Right renal pelvis (tissue), 4 donors: ENCODE measurements at regions not wholly inside any gene's neighbourhood (a gene's known extent, or its start where the extent isn't known, plus 50 kb on each side); places are given as distances from the start of the nearest gene placed in this dataset.

Experiments
- DNase-seq, 4 donors: peaks; one replicate each; pipeline ENCODE4 v3.0.0-alpha.2; 2013; ENCODE audit warnings: low read depth in 4 of 4, low spot score in 3 of 4, missing footprints in 1 of 4

DNA sequence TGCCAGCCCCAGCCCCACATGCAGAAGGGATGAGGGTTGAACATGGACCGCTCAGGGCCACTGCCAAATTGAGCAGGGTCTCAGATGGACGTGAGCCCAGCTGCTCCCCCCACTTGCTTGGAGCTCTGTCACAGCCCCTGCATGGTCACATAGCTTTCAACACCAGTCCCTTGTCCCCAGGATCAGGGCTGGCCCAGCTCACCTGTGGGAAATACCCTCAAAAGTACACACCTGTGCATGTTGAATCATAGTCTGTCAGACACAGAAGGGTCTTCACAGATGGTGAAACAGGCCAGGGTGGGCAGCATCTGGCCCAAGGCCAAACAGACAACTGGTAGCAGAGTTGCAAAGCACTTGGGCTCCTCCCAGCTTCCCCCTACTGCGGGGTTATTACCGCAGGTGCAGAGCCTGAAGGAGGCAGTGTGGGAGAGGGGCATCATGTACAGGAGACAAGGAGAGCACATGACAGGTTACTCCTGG lies 77.6 kb upstream of the UNC5B start:
- DNase-seq, result no peak

DNA sequence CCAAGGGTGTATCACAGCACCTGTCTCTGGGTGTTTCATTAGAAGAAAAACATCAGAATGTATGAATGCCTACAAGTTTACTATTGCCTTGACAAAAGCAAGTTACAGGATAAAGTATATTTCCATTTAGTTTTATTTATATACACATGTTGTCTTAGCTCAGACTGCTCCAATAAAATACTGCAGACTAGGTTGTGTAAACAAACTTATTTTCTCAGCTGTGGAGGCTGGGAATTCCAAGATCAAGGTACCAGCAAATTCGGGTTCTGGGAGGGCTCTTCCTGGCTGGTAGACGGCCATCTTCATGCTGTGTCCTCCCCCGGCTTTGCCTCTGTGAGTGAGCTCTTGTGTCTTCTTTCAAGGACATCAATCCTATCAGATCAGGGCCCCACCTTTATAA lies 77.1 kb upstream of the UNC5B start:
- no peak for DNase-seq

DNA sequence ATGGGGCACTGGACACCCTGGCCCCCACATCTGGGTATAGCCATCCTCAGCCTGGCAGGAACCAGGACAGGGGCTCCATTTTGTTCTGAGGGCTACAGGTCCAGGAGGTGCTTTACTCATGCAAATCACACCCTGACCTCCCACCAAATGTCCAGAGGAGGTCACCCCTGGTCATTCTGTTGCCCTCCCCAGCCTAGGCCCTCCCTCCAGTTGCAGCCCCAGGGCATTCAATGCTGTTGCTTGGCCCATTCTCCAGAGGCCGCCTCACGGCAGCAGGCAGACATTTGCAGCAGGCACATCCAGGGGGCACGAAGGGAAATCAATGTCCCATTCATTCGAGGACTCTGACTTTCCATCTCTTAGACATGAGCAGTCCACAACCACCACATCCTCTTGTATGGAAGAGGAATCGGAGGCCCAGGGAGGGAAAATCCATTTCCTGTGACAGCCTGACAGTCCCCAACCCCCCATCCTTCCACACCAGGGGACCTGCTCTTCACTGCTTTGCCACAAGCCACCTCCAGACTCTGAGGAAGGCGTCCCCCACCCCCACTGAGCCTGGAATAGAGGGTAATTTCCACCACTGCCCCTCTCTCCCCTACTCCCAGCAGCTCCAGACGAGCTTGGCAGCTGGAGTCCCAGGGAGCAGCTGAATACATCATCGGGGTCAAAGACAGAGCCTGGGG lies 76.2 kb upstream of the UNC5B start:
- DNase-seq, result no peak

DNA sequence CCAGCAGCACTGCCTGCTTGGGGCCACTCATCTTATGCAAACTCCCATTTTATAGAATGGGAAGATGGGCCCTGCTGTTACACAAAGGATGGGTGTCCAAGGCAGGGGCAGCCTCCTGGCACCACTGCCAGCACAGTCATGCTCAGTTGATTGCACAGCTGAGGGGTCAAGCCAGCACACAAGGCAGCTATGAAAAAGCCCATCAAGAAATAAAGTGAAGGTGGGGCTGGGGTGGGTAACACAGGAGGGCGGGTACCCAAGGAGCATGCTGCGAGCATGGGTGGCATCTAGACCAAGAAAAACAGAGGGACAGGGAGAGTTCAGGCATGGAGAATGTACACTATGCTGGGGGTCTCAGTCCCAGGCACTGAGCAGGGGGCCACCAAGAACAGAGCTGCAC lies 74.7 kb upstream of the UNC5B start:
- no peak for DNase-seq

DNA sequence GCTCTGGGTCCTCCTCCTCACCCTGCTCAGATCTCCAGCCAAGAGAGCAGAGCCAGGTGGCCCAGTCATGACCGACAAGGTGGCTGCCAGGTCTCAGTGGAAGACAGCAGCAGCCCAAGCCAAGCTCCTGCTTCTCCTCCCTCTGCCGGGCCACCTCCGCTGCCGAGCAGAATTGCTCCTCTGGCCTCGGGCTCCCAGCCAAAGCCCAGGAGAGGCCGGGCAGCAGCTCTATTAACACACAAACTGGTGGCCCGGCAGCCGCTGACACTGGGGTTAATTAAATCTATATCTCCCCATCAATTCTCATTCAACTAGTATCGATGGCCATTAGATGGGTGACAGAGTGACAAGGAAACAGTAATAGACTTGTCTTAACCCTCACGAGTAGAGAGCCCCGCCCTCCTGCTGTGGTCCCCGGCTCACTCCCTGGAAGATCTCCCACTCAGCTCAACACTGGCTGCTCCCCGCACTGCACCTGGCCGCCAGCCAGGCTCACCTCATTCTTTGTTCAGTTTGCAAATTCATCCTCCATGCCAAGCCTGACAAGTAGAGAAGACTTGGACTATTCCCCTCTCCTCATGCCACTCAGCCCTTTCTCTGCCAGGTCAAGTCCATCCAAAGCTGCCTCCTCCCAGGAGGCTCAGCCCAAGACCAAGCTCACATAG lies 74.1 kb upstream of the UNC5B start:
- no peak for DNase-seq

DNA sequence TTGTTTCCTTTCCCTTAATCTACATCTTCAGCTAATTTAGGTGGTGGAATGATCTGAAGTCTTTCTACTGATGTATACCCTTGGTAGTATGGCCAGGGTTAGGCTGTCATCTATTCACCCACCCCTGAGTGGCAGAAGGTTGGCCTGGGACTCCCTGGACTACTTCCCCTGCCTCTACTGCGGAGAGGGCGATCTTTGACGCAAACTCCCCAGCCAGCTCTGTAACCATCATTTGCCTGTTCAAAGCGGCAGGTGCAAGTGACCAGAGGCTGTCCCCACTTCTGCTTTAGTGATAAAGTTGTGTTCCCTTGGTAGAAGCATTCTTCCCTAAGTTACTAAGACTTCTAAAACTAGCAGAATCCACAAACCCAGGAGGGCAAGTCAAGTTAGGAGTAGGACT lies 70.8 kb upstream of the UNC5B start:
- DNase-seq, result no peak

DNA sequence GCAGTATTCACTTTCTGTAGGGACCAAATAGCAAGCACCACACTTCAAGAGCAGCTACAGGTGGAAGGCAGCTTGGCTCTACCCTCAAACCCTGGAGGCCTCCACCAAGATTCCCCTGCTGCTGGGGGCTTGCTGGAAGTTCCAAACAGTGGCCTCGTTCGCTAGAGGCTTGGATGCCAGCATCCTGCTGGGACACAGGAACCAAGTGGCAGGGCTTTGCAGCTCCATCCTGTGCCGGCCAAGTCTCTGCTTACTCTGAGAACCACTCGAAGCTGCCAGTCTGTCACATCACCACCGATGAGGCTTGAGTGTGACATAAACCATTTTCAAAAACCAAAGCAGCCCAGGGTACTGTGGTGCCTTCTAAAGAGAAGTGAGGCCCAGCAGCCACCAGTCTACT lies 69.2 kb upstream of the UNC5B start:
- DNase-seq, result no peak

DNA sequence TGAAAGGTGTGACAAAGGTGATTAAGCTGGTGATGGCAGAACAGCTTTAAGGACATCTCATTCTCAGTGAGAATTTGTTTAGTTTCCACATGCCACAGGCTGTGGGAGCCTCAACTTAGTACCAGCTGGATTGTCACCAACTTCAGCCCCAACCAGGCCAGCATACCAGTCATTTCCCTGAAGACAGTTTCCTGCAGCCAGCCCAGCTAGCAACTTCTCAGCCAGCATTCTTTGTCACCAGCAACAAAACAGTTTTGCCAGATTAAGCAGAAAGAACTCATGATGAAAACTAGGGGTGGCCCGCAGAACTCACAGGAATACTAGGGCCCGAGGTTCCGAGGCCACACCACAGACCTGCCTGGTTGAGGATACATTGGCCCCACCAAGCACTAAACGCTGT lies 68.8 kb upstream of the UNC5B start:
- DNase-seq, result no peak

DNA sequence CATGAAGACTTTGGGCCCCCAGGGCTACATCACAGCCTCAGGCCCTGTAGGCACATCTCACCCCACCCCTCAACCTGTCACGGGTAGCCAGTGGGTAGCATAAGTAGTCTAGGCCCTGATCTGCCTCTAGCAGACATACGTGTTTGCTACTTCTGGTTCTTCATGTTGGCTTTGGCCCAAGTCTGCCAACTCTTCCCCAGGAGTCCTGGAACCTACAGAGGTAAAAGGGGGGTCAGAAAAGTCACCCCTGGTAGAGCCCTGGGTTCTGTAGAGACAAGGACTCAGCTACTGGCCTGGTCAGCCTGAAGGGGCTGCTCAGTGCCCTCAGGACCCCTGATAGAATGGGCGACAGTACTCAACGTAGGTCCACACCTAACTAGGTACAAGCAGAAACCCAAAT lies 67.5 kb upstream of the UNC5B start:
- DNase-seq, result no peak

DNA sequence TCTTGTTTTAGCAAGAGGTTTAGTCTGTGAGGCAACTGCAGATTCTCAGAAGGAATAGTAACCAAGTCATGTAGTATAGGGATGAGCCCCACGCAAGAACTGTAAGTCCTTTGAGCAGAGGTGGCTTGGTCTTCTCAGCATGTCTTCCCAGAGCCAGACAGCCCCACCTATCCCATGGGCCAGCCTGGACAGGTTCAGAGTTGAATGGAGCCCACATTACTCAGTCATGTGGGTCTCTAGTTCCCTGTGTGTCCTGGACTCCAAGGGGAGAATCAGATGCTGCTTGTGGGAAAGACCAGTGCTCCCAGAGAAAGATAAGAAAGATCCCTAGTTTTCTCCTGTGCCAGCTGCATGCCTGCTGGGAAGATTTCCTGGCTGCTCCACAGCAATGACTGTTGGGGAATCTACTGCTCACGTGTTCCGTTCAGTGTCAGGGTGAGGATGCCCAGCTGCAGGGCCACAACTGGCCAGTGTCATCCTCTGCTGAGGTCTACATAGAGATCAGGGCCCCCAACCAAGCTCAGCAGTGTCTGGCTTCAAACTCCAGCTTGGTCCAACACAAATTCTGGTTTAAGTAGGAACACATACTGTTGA lies 66.9 kb upstream of the UNC5B start:
- DNase-seq, result no peak

DNA sequence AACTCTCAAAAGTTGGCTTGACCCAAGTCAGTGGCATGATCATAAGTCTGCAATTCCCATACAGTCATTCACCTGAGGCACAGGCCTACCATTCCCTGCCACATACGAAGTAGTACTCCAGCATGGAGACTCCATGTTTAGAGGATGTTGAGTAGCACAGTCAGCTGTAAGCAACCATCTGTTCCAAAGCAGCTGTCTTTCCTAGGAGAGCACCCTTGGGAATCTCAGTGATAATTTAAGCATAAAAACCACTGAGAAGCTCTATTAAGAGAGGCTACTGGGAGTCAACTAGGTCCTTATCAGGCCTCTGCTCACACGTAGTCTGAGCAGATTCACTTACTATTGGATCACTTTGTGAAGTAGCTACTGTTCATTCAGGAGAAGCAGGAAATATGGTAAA lies 61.6 kb upstream of the UNC5B start:
- DNase-seq, result no peak

DNA sequence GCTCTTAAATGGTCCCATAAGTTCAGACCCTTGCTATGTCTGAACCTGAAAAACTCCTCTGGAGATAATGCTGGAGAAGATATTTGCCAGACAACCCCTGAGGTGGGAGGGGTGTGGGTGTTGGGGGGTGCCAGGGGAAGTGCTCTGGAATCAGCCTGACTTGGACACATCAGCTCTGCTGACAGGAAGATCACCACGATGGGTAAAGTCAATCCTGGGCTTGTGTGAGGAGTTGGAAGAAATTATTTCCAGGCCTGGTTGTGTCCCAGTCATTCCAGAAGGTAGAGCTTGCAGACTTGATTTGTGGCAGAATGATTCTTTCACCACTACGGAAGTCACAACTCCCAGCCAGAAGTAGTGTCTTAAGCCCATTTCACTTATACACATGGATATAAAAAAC lies 60.3 kb upstream of the UNC5B start:
- no peak for DNase-seq

DNA sequence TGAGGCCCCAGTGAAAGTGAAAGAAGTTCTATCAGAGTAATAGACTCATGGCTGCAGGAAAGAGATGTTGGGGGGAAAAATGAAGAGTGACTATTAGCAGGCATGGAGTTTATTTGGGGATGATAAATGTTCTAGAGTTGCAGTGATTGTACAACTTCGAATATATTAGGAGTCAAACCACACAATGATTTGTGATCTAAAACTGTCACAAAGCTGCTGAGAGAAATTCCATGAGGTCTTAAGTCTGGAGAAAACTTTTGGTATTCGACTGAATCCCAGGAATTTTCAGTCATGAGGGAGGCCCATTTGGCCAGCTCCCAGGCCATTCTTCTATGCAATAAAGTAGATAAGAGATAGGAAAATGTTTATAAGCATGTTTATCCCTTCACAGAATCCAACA lies 55.9 kb upstream of the UNC5B start:
- peak in 2 of 4 donors; percentile 28 to 57 for DNase-seq

DNA sequence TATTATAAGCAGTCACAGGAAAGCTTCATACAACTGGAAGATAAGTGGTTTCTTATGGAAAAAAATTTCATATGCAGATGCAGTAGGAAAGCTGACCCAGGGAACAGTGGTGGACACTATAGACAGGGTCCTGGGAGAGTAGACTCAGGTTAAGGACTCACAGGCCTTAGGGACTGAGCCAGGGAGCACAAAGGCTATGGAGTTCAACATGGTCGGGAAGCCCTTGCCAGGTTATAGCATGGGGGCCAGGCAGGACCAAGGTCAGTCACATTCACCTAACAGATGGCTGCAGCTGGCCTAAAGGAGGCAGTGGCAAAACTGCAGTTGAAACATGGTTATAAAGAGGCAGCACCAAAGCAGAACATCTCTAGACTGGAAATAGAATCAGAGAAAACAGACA lies 54.9 kb upstream of the UNC5B start:
- DNase-seq, result no peak

DNA sequence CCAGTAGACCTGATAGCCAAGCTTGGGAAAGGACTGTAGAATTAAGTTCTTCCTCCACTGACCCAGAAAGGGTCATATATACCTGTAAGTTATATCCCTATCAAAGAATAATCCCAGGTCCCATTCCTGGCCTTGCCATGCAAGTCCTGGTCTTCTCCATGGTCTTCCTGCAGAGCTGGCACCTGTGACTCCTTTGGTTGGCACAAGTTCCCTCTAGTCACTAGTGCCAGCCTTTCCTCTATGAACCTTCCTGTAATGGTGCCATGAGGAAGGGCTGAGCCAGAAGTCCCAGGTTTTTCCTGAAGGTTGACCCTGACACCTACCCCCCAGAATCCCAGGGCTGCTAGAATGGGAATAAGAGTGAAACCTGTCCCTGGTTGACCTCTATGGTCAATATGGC lies 54.1 kb upstream of the UNC5B start:
- no peak for DNase-seq

DNA sequence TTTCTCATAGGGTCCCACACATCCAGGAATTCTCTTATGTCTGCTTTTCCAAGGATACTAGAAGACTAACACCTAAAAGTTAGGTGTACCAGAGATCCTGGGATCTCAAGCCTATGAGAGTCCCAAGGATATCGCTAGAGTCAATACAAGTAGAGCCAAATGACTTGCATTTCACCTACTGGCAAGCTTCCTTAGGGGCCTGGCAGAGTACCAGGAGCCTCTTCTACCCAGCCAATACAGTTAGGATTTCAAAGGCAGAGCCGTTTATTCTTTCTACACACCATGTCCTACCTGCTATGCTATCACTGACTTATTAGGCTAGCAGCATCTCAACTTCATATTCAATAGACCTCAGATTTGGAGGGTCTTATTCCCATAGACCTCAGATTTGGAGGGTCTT lies 53.5 kb upstream of the UNC5B start:
- DNase-seq, result no peak

DNA sequence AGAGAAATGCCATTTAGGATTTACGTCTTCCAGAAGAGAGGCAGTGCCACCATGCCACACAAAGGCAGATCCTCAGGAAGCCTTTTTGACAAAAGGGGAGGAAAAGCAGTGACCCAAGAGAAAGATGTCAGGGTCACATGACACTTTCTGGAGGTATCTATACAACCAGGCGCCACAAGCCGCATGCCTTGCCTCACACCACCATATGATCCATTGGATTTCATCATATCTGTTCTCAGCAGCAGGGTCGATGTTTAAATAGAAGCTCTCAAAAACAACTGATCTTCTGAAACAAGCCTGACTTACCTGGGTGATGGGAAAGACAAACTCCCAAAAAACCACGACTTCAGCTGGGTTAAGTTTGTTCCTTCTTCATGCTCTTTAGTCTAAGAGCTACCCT lies 52.5 kb upstream of the UNC5B start:
- DNase-seq, result no peak

DNA sequence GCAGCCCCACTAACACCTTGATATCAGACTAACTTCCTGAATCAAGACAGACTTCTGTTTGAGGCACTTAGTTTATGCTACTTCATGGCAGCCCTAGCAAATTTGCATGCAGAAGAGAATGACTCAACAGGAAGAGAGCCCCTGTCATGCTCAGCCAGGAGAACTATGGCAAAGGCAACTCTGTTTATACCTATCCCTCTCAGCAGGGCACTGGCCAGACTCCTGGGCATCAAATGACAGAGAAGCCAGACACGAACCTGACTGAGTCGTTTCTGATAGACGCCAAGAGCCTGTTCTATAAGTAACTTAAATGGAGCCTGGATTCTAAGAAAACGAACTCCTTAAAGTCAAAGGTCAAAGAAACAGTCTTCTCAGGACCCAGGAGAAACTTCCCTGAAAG lies 50.9 kb upstream of the UNC5B start:
- no peak for DNase-seq
